Progenitor cell of endocrine pancreas (in vitro differentiated cells): ENCODE measurements at regions not wholly inside any gene's neighbourhood (a gene's known extent, or its start where the extent isn't known, plus 50 kb on each side); places are given as distances from the start of the nearest gene placed in this dataset.

Experiments
- DNase-seq: peaks from one replicate; pipeline ENCODE4 v3.0.0; 2021; ENCODE audit warnings: low spot score; ENCODE audit not compliant: unreplicated experiment
- H3K27ac Mint-ChIP-seq: 2 replicates; pipeline ENCODE4 v1.8.0; 2021; ENCODE audit warnings: mild to moderate bottlenecking, moderate library complexity, mixed read lengths
- H3K27me3 Mint-ChIP-seq: 2 replicates; pipeline ENCODE4 v1.8.0; 2021; ENCODE audit warnings: mixed read lengths
- H3K36me3 Mint-ChIP-seq: 2 replicates; pipeline ENCODE4 v1.8.0; 2022; ENCODE audit warnings: mixed read lengths; ENCODE audit not compliant: insufficient read depth
- H3K4me1 Mint-ChIP-seq: 2 replicates; pipeline ENCODE4 v1.8.0; 2021; ENCODE audit warnings: low read depth, mixed read lengths
- H3K4me3 Mint-ChIP-seq: 2 replicates; pipeline ENCODE4 v1.8.0; 2021; ENCODE audit warnings: low read depth, mild to moderate bottlenecking, moderate library complexity, mixed read lengths
- H3K9me3 Mint-ChIP-seq: 2 replicates; pipeline ENCODE4 v1.8.0; 2021; ENCODE audit warnings: low read depth, mixed read lengths
- TF ChIP-seq, protein P1 (sequence below): fragments of 200-600 bp; sonication (generic); IDR thresholded peaks from one replicate; pipeline ENCODE4 v1.5.0; 2021; ENCODE audit warnings: antibody characterized with exemption, mild to moderate bottlenecking; ENCODE audit not compliant: unreplicated experiment

DNA sequence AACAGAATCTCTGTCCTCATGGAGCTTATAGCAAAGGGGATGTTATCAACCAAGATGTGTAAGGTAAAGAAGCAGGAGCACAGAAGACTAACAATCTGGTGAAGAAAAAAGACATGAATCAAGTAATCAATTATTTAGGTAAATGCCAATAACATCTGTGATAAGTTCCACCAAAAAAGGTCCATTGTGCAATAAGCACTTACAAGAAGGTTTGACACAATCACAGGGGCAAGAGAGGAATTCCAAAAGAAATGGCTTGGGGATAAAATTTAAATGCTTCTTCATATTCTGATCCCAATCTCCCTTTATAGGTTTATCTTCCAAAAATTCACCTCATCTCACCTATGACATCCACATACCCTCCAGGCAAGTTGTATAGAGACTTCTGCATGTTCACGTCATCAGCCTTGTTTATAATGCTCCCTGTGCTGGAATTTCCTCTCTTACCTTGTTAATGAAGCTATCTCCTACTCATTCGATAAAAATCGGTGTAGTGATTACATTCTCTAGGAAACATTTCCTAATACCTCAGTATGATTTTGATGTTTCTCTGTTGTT lies 53.6 kb upstream of the DPT start:
- Mint-ChIP-seq H3K27ac (no peak overlapping the region), H3K4me3 (no peak overlapping the region), H3K9me3 (peaks cover 5% of the 10 kb centered on the region), H3K27me3 (peaks cover 3% of the 10 kb centered on the region), H3K4me1 (peaks cover 3% of the 10 kb centered on the region), H3K36me3 (no peaks in the 10 kb centered on the region)
- no peak for DNase-seq
- TF ChIP-seq, protein P1, sequence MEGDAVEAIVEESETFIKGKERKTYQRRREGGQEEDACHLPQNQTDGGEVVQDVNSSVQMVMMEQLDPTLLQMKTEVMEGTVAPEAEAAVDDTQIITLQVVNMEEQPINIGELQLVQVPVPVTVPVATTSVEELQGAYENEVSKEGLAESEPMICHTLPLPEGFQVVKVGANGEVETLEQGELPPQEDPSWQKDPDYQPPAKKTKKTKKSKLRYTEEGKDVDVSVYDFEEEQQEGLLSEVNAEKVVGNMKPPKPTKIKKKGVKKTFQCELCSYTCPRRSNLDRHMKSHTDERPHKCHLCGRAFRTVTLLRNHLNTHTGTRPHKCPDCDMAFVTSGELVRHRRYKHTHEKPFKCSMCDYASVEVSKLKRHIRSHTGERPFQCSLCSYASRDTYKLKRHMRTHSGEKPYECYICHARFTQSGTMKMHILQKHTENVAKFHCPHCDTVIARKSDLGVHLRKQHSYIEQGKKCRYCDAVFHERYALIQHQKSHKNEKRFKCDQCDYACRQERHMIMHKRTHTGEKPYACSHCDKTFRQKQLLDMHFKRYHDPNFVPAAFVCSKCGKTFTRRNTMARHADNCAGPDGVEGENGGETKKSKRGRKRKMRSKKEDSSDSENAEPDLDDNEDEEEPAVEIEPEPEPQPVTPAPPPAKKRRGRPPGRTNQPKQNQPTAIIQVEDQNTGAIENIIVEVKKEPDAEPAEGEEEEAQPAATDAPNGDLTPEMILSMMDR = no peak

DNA sequence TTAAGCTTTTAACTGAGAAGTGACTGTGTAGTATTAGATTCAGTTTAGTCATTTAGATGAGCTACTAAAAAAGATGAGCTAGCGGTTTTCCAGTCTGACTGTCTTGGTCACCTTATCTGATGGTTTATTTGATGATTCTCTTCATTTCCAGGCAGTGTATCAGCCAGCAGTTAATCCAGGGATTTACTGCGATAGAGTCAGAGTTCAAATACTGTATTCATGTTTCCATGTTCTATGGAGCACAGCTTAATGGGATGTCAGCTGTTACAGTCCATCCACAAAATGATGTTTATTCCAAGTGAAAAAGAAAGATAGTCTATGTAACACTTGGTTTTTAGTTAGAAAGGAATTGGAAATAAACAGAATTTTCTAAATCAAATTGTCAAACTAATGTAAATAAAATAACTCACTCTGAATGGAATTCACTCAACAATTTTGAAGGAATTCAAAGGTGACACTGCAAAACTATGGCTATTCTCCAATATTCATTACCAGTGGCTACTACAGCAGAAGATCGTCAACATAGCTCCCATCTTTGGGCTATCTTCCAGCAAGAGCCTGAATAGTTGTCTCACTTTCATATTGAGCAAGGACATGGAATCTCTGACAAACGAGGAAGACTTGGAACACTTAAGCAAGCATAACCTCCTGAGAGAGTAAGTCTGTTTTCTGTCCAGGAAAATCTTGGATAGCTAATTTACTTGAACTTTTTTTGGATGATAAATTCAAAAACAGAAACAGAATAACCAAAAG lies 54.6 kb upstream of the DPT start:
- TF ChIP-seq, protein P1 = no peak
- DNase-seq = no peak
- H3K4me3 Mint-ChIP-seq = no peak overlapping the region
- no peaks in the 10 kb centered on the region for H3K36me3 Mint-ChIP-seq
- peaks cover 3% of the 10 kb centered on the region for H3K4me1 Mint-ChIP-seq
- peaks cover 5% of the 10 kb centered on the region for H3K9me3 Mint-ChIP-seq
- H3K27me3 Mint-ChIP-seq = peaks cover 3% of the 10 kb centered on the region
- no peak overlapping the region for H3K27ac Mint-ChIP-seq

DNA sequence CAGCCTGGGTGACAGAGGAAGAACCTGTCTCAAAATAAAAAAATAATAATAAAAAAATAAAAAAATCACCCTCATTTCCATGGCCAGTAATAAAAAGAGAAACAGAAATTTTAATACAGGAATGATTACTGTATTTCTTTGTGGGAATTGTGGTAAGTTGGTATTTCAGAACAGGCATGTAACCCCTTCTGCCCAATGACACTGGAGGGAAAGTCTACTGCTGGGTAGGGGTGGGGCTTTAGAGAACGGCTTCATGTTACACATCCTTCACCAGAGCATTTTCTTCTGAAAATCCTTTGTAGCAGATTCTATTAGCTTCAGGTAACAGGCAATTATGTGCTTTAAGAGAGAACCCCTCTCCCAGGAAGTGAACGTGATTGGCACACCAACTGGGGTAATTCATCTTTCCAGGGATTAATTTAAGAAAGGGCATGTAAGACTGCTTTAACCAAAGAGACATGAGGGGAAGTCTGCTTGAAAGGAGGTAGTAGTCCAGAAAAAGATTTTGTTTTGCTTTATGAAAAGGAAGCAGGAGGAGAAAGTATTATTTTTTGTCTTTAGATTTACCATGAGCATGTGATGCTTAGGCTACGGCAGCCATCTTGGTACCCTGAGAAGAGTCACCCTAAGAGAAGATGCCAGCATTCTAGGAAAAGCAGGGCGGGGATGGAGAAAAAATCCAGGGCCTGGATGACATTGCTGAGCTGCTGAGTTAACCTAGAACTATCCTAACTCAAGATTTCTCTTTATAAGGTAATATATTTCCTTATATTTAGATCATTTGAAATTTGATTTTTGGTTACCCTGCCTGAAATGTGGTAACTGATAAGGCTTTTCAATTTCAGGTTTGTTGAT lies 57.7 kb upstream of the DPT start:
- DNase-seq = no peak
- Mint-ChIP-seq H3K27ac (no peak overlapping the region), H3K36me3 (no peaks in the 10 kb centered on the region), H3K4me1 (peaks cover 3% of the 10 kb centered on the region), H3K9me3 (peaks cover under 1% of the 10 kb centered on the region), H3K27me3 (peaks cover 2% of the 10 kb centered on the region), H3K4me3 (no peak overlapping the region)
- TF ChIP-seq, protein P1 = no peak

DNA sequence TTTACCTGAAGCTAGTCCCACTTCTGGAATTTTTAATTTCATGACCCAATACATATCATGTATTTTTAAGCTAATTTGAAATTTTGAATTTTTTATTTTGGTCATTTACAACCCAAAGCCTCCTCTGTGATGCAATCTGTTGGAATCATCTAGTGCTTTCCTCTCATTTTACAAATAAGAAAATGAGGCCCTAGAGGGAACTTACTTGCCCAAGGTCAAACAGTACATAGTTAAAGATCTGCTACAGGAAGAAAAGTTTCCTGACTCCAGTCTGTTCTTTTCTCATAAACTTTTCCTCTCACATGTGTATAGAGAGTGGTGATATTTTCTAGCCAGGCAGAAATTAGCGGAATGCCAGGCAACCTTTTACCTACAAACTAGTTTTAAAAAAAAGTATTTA lies 59.3 kb upstream of the DPT start:
- H3K36me3 Mint-ChIP-seq = no peaks in the 10 kb centered on the region
- H3K27ac Mint-ChIP-seq = no peak overlapping the region
- no peak for DNase-seq
- H3K4me3 Mint-ChIP-seq = no peak overlapping the region
- TF ChIP-seq, protein P1 = no peak
- H3K27me3 Mint-ChIP-seq = no peaks in the 10 kb centered on the region
- H3K4me1 Mint-ChIP-seq = no peaks in the 10 kb centered on the region
- H3K9me3 Mint-ChIP-seq = no peaks in the 10 kb centered on the region

DNA sequence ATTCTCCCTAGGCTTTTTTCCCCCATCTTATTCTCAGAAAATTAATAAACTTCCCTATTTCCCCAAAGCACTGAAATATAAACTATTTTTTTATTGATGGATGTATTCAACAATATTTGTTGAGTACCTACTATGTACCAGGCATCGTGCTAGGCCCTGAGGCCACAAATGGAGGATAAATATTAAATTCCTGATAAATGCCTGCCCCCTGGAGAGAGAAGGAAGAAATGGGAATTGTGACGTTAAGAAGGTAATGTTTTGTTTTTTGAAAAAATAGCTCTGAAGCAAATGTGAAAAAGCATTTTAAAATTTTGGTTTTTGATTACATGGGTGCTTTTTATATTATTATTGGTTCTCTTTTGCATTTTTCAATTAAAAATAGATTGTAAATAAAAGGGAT lies 60.5 kb upstream of the DPT start:
- Mint-ChIP-seq H3K36me3 (no peaks in the 10 kb centered on the region), H3K27ac (no peak overlapping the region), H3K4me1 (no peaks in the 10 kb centered on the region), H3K9me3 (no peaks in the 10 kb centered on the region), H3K4me3 (no peak overlapping the region), H3K27me3 (no peaks in the 10 kb centered on the region)
- TF ChIP-seq, protein P1 = no peak
- DNase-seq = no peak
